Loucy (cell line): ENCODE measurements at regions not wholly inside any gene's neighbourhood (a gene's known extent, or its start where the extent isn't known, plus 50 kb on each side); places are given as distances from the start of the nearest gene placed in this dataset.

ENCODE experiments used
- H2AFZ ChIP-seq: fragments of 200-600 bp; sonication (generic); 2 replicates; pipeline ENCODE4 v1.6.0; 2016; ENCODE audit warnings: antibody characterized with exemption, mild to moderate bottlenecking, low read length, moderate library complexity
- H3F3A ChIP-seq: fragments of 200-600 bp; 2 replicates; pipeline ENCODE4 v1.6.0; 2016; ENCODE audit warnings: antibody characterized with exemption, low read depth, mild to moderate bottlenecking
- H3K27me3 ChIP-seq: fragments of 200-600 bp; sonication (generic); 2 replicates; pipeline ENCODE4 v1.6.1; 2014; ENCODE audit warnings: low read length, mild to moderate bottlenecking; ENCODE audit not compliant: insufficient read depth, poor library complexity, severe bottlenecking
- H3K36me3 ChIP-seq: fragments of 200-600 bp; sonication (generic); 2 replicates; pipeline ENCODE4 v1.6.1; 2016; ENCODE audit warnings: low read length; ENCODE audit not compliant: insufficient read depth
- H3K4me1 ChIP-seq: fragments of 200-600 bp; sonication (generic); 2 replicates; pipeline ENCODE4 v1.5.1; 2014; ENCODE audit warnings: low read length, mild to moderate bottlenecking; ENCODE audit not compliant: insufficient read depth, poor library complexity, severe bottlenecking
- H3K4me2 ChIP-seq: fragments of 200-600 bp; sonication (generic); 2 replicates; pipeline ENCODE4 v1.6.0; 2014; ENCODE audit warnings: antibody characterized with exemption, low read length, low read depth, mild to moderate bottlenecking; ENCODE audit not compliant: poor library complexity, severe bottlenecking
- H3K4me3 ChIP-seq: fragments of 200-600 bp; sonication (generic); 2 replicates; pipeline ENCODE4 v1.5.1; 2014; ENCODE audit warnings: low read length, mild to moderate bottlenecking, mixed read lengths; ENCODE audit not compliant: poor library complexity, severe bottlenecking
- H3K79me2 ChIP-seq: fragments of 200-600 bp; sonication (generic); 2 replicates; pipeline ENCODE4 v1.6.1; 2014; ENCODE audit warnings: low read length; ENCODE audit not compliant: insufficient read depth
- H3K9ac ChIP-seq: fragments of 200-600 bp; sonication (generic); 2 replicates; pipeline ENCODE4 v1.6.0; 2014; ENCODE audit warnings: mild to moderate bottlenecking, low read depth, low read length, moderate library complexity; ENCODE audit not compliant: poor library complexity, severe bottlenecking
- H3K9me2 ChIP-seq: fragments of 200-600 bp; sonication (generic); replicated peaks from 2 replicates; pipeline ENCODE4 v1.6.1; 2016; ENCODE audit warnings: low read depth, low read length, mixed read lengths
- H3K9me3 ChIP-seq: fragments of 200-600 bp; sonication (generic); 2 replicates; pipeline ENCODE4 v1.6.1; 2014; ENCODE audit warnings: mild to moderate bottlenecking, antibody characterized with exemption, low read length, low read depth; ENCODE audit not compliant: insufficient read depth
- H4K20me1 ChIP-seq: fragments of 200-600 bp; sonication (generic); 2 replicates; pipeline ENCODE4 v1.6.0; 2014; ENCODE audit warnings: antibody characterized with exemption, low read length, mild to moderate bottlenecking; ENCODE audit not compliant: insufficient read depth, poor library complexity, severe bottlenecking
- EZH2phosphoT487 ChIP-seq: fragments of 200-600 bp; IDR thresholded peaks from 2 replicates; pipeline ENCODE4 v1.6.1; 2018; ENCODE audit warnings: antibody characterized with exemption, mild to moderate bottlenecking, moderate library complexity, borderline replicate concordance
- TF ChIP-seq, protein P1 (sequence below): fragments of 200-600 bp; sonication (generic); conservative IDR thresholded peaks from 2 replicates; pipeline ENCODE4 v1.5.1; 2014; ENCODE audit warnings: mild to moderate bottlenecking, antibody characterized with exemption, low read length

DNA sequence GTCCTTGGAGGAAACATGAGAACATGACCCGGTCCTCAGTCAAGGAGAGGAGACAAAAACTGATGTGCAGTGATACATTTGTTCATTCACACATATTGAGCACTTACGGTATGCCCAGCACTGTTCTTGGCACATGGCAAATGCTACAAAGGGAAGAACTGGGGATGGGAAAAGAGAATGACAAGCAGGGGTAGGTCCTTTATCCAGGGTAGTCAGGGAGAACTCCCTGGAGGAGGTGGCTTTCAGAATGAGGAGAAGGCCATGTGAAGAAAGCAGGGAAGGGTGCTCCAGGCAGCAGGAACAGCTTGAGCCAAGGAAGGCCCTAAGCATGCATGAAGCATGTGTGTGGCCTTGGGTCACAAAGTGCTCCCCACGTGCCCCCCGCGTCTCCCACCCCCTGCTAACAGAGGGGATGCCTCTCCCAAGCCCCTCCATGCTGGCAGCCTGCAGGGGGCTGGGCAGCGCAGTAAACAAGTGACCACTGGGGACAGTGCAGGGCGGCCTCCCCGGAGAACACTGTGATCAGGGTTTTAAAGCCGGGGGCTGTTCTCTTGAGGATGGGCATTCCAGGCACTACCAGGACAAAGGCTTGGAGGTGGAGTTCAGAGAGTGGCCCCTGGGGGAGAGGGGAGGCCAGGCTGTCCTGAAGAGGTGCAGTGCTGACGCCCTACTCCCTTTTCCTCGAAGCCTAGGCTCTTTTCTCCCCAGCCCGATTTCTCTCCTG lies 71.0 kb downstream of the PHETA1 start:
- Histone ChIP-seq H3K9ac (no peak overlapping the region), H3K36me3 (no peaks in the 10 kb centered on the region), H3K4me1 (no peaks in the 10 kb centered on the region)

DNA sequence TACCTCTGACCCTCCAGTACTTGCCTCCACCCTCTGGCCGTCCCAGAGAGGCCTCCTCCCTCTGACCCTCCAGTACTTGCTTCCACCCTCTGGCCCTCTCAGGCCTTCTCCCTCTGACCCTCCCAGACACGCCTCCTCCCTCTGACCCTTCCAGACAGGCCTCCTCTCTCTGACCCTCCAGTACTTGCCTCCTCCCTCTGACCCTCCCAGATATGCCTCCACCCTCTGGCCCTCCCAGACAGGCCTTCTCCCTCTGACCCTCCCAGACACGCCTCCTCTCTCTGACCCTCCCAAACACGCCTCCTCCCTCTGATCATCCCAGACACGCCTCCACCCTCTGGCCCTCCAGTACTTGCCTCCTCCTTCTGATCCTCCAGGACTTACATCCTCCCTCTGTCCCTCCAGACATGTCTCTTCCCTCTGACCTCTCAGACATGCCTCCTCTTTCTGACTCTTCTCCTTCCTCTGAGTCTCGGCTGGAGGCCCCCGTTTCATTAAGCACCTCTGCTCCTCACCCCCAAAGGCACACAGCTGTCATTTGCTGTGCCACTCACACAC lies 71.9 kb downstream of the PHETA1 start:
- peaks cover 2% of the 10 kb centered on the region; the same call in 1 of the 2 replicates for H3K36me3 ChIP-seq
- no peak overlapping the region for H2AFZ ChIP-seq
- H3K4me2 ChIP-seq, result no peak overlapping the region
- H3F3A ChIP-seq, result no peaks in the 10 kb centered on the region
- no peaks in the 10 kb centered on the region for H3K27me3 ChIP-seq
- no peak overlapping the region for H3K4me3 ChIP-seq
- H3K4me1 ChIP-seq, result no peaks in the 10 kb centered on the region
- no peak overlapping the region for H3K9ac ChIP-seq
- H3K9me3 ChIP-seq, result no peaks in the 10 kb centered on the region
- H3K79me2 ChIP-seq, result no peaks in the 10 kb centered on the region
- H3K9me2 ChIP-seq, result no peaks in the 10 kb centered on the region
- no peaks in the 10 kb centered on the region for H4K20me1 ChIP-seq
- TF ChIP-seq, protein P1, sequence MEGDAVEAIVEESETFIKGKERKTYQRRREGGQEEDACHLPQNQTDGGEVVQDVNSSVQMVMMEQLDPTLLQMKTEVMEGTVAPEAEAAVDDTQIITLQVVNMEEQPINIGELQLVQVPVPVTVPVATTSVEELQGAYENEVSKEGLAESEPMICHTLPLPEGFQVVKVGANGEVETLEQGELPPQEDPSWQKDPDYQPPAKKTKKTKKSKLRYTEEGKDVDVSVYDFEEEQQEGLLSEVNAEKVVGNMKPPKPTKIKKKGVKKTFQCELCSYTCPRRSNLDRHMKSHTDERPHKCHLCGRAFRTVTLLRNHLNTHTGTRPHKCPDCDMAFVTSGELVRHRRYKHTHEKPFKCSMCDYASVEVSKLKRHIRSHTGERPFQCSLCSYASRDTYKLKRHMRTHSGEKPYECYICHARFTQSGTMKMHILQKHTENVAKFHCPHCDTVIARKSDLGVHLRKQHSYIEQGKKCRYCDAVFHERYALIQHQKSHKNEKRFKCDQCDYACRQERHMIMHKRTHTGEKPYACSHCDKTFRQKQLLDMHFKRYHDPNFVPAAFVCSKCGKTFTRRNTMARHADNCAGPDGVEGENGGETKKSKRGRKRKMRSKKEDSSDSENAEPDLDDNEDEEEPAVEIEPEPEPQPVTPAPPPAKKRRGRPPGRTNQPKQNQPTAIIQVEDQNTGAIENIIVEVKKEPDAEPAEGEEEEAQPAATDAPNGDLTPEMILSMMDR, result no peak
- no peak for TF ChIP-seq EZH2phosphoT487

More for the DNA sequence above, 71.0 kb downstream of the PHETA1 start:
- Histone ChIP-seq H3K27me3 (no peaks in the 10 kb centered on the region), H3K4me3 (no peak overlapping the region), H2AFZ (no peak overlapping the region), H4K20me1 (no peaks in the 10 kb centered on the region), H3K9me3 (no peaks in the 10 kb centered on the region), H3K79me2 (no peaks in the 10 kb centered on the region), H3F3A (no peaks in the 10 kb centered on the region), H3K9me2 (no peaks in the 10 kb centered on the region), H3K4me2 (no peak overlapping the region)
- TF ChIP-seq, protein P1, result no peak
- TF ChIP-seq EZH2phosphoT487, result no peak

DNA sequence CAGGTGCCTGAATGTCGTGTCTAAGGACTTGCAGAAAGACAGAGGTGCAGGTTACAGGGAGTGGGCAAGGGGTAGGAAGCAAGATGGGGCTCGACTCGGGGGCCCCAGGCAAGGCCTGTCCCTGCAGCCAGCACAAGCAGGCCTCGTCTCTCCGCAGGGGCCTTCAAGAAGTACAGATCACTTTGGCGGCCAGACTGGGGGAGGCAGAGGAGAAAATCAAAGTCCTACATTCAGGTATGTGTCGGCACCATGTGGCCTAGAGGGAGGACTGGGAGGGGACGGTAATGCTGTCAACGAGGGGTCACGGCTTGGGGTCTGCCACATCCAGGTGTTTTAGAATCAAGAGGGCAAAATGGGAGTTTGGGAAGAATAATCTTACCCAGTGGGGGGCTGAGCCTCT lies 73.7 kb downstream of the PHETA1 start:
- Histone ChIP-seq H3K79me2 (no peaks in the 10 kb centered on the region), H3F3A (no peaks in the 10 kb centered on the region), H3K36me3 (peaks cover 5% of the 10 kb centered on the region; the same call in 1 of the 2 replicates), H2AFZ (no peak overlapping the region), H3K4me2 (no peak overlapping the region), H3K9me3 (no peaks in the 10 kb centered on the region), H3K9me2 (no peaks in the 10 kb centered on the region), H4K20me1 (no peaks in the 10 kb centered on the region), H3K4me3 (no peak overlapping the region), H3K9ac (no peak overlapping the region), H3K4me1 (no peaks in the 10 kb centered on the region), H3K27me3 (no peaks in the 10 kb centered on the region)
- TF ChIP-seq EZH2phosphoT487, result no peak
- TF ChIP-seq, protein P1, result no peak
